Peyer's patch (tissue), 4 donors: ENCODE measurements at regions not wholly inside any gene's neighbourhood (a gene's known extent, or its start where the extent isn't known, plus 50 kb on each side); places are given as distances from the start of the nearest gene placed in this dataset.

ENCODE experiments used
- CTCF ChIP-seq, 6 experiments: fragments of 450-650 bp in 4 of 6; fragments of 200-600 bp in 2 of 6; sonication (generic) in 1 of 6; IDR thresholded peaks; one replicate each; pipeline ENCODE4 v1.5.1; 2017 to 2019; ENCODE audit warnings: antibody characterized with exemption in 6 of 6, mild to moderate bottlenecking in 3 of 6, moderate library complexity in 1 of 6
- POLR2A ChIP-seq, 2 donors: fragments of 450-650 bp; IDR thresholded peaks; one replicate each; pipeline ENCODE4 v1.5.1; 2017; ENCODE audit warnings: antibody characterized with exemption in 2 of 2, mild to moderate bottlenecking in 2 of 2, moderate library complexity in 2 of 2

GRCh38 chr1:73611681-73612080 is 586.3 kb downstream of the LRRIQ3 start:
- TF ChIP-seq POLR2A (IDR thresholded peaks at IDR 0.05), result no peak
- TF ChIP-seq CTCF (IDR thresholded peaks at IDR 0.05), result no peak
